ENCODE measurements at regions not wholly inside any gene's neighbourhood (a gene's known extent, or its start where the extent isn't known, plus 50 kb on each side); places are given as distances from the start of the nearest gene placed in this dataset.
A peak's percentile ranks its signal among the peaks of the same experiment; 100 is the strongest.

- DNase-seq (ENCODE audit: low read depth in 3 of 3, low spot score in 2 of 3), result no peak
Measured at GRCh38 chr11:19565639-19566038, 147.0 kb upstream of the NAV2 start.

DNA sequence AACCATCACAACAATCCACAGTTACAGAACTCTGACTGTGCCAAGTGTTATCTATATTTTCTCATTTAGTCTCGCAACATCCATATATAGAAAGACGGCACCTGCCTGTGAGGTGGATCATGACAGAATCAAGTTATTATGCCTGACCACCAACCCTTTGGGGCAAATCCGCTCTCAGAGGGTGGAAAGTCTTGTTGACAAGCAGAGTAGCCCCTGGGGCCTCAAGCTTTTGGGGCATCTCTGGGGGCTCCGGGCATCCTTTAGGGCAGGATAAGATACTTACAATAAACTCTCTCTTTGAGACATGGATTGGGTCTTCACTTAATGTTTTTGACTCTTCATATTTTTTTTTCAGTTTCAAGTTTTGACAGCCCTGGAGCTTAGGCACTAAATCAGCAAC, 150.5 kb upstream of the NAV2 start:
- no peak for DNase-seq (ENCODE audit: low read depth in 3 of 3, low spot score in 2 of 3)

DNA sequence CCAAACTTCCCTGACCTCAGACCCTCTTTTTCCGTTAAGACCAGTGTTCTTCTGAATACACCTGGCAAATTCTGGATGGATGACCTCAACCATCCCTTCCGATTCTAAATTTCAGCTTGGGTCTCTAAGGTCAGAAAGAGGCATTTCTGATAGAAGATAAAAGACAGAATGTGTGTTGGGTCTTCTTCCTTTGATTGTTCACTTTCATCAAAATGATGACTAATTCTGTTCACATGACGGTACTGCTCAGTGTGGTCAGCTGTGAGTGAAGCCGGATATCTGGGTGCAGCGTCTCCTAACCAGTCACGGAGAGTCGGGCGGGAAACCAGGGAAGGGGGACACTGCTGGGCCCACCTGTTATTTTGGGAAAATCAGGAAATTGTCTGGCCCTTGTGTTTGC, 151.6 kb upstream of the NAV2 start:
- no peak for DNase-seq (ENCODE audit: low read depth in 3 of 3, low spot score in 2 of 3)

DNA sequence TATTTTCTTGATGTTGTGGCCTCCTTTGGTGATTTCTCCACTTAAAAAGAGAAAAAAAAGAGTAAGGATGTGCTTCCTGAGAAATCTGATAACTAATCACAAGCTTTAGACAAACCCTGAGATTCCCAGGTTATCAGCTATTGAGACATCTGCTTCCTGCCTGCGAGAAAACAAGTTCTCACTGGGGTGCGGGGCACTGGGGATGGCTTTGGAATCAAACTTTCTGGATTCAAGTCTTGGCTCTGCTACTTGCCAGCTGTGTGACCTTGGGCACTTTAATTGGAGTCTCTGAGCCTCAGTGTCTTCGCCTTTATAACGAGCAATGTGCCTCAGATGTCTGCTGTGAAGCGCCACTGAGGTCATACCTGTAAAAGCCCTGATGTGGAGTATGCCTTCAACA, 152.5 kb upstream of the NAV2 start:
- no peak for DNase-seq (ENCODE audit: low read depth in 3 of 3, low spot score in 2 of 3)

DNA sequence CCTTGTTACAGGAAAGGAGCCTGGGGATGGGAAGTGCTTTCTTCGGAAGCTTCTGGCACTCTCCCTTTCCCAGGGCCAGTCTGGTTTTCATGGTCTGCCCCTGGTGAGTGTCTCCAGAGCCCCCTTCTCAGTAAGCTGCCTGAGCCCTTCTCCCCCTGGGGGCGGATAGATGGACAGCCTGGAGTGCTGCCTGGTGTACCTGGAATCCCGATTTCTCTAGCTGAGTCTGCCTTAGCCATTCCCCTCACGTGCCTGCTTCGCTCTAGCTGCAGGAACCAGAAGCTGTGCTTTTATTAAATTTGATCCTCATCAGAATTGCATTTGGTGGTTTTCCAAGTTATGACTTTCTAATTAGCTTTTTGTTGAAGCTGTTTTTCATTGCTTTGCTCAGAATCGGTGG, 152.9 kb upstream of the NAV2 start:
- DNase-seq (ENCODE audit: low read depth in 3 of 3, low spot score in 2 of 3), result no peak

- no peak for DNase-seq (ENCODE audit: low read depth in 3 of 3, low spot score in 2 of 3)
Measured at GRCh38 chr11:19558189-19558986, 154.2 kb upstream of the NAV2 start.

- DNase-seq (ENCODE audit: low read depth in 3 of 3, low spot score in 2 of 3), result peak in 1 of 3 donors; percentile 43
Measured at GRCh38 chr11:19557720-19558140, 154.9 kb upstream of the NAV2 start.

- no peak for DNase-seq (ENCODE audit: low read depth in 3 of 3, low spot score in 2 of 3)
Measured at GRCh38 chr11:19557185-19557584, 155.5 kb upstream of the NAV2 start.

- DNase-seq (ENCODE audit: low read depth in 3 of 3, low spot score in 2 of 3), result no peak
Measured at GRCh38 chr11:19555266-19555665, 157.4 kb upstream of the NAV2 start.

DNA sequence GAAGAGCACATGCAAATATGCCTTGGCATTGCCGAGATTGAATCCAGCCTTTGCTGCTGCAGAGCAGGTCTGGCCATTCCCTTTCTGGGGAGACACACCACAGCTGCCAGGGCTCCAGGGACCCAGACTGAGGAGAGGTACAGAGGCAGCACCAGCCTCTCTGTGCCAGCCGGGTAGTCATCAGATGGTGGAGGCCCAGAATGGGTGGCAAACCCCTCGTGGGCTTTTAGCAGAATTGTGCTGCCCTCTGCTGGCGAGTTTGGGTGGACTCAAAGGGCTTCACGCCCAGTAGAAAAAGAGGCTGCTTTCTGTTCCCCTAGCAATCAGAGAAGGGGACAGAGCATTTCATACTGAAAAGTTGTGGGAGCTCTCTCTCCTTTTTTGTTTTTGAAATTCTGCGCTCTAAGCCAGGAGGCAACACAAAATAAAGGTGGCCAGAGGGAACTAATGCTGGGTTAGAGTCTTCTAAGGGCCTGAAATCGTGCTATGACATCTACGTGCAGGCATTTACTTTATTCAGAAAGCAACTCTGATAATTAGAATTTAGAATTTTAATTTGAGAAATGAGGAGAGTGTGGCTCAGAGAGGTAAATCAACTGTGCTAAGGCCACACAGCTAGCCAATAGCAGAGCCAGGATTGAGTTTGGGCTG, 158.8 kb upstream of the NAV2 start:
- peak in 1 of 3 donors; percentile 72 for DNase-seq (ENCODE audit: low read depth in 3 of 3, low spot score in 2 of 3)

GRCh38 chr11:19552656-19553260, 159.9 kb upstream of the NAV2 start:
- DNase-seq (ENCODE audit: low read depth in 3 of 3, low spot score in 2 of 3), result no peak

GRCh38 chr11:19552161-19552560, 160.5 kb upstream of the NAV2 start:
- DNase-seq (ENCODE audit: low read depth in 3 of 3, low spot score in 2 of 3), result no peak

GRCh38 chr11:19551457-19551856, 161.2 kb upstream of the NAV2 start:
- no peak for DNase-seq (ENCODE audit: low read depth in 3 of 3, low spot score in 2 of 3)

DNA sequence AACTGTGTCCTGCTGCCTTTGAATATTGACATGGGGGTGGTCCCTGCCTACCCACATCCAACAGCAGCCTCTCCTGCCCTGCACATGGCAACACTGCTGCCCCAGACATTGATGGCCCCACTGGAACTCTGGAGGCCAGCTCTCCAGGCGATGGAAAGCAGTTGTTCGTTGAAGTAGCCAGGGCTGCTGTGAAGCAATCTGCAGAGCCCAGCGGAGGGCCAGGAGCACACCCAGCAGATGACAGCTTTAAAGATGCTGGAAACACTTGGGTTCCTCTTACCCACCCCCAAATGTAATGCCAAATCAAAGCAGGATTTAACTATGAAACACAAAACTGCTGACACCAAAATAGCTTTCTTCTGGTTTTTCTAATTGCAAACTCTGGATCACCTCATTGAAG, 165.6 kb upstream of the NAV2 start:
- DNase-seq (ENCODE audit: low read depth in 3 of 3, low spot score in 2 of 3), result no peak

DNA sequence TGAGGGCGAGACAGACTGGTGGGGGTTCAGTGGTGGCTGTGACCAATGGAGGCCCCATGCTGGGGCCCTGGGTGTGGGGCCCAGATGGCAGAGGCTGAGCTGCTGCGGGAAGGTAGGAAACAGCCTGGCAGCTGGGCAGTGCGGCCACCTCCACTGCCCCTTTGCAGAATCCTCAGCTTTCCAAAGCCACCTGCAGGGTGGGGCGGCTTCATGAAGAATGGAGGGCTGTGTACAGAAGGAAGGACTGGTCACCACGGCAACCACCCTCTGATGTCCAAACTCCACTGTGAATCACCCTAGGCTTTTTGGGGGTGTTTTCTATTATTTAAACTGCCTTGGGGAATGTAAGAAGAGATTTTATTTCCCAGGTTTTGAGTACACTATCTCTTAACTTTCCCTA, 166.3 kb upstream of the NAV2 start:
- DNase-seq (ENCODE audit: low read depth in 3 of 3, low spot score in 2 of 3), result no peak

DNA sequence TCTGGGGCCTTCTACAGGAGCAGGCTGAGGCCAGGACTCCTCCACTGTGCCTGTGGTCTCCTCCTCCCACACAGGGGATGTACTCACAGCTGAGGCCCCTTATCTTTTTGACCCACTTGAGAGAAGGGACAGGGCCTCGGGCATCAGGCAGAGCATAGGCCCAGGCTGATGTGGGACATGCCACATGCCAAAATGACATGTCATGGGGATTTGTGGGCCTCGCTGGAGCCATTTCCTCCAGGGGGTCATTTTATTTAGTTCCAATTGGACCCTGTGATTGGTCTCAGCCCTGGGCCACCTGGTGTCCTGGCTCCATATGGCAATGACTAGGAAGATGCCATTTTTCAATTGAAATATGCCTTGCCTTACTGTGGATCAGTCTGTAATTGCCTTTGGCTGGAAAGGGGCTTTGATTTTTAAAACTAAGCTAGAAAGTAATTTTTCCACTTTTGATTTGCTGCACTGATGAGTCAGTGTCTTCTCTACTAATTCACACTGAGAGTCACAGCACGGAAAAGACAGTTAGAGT, 171.1 kb upstream of the NAV2 start:
- DNase-seq (ENCODE audit: low read depth in 3 of 3, low spot score in 2 of 3), result no peak

GRCh38 chr11:19539861-19540260, 172.8 kb upstream of the NAV2 start:
- DNase-seq (ENCODE audit: low read depth in 3 of 3, low spot score in 2 of 3), result no peak

DNA sequence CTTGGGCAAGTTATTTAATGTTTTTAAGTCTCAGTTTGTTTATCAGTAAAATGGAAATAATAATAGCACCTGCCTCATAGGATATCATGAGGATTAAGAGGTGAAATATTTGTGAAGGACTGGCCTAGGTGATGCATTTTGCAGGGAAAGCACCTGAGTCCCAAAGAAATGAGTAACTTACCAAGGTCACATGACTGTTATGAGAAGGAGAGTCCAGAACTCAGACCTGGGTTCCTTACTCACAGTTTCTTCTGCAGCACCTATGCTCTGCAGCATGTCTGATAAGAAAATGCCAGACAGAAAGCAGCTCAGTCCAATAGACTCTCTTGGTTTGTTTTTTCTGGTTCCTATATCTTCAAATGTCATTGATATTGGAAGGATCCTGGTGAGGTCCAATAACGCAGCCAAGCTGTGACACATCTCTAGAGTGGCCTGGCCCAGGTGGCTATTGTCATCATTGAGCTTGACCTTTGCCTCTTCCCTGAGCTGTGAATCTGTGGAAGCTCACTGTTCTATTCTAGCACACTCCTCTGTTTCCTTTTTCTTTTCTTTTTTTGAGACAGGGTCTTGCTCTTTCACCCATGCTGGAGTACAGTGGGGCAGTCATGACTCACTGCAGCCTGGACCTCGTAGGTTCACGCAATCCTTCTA, 174.7 kb upstream of the NAV2 start:
- DNase-seq (ENCODE audit: low read depth in 3 of 3, low spot score in 2 of 3), result no peak

DNA sequence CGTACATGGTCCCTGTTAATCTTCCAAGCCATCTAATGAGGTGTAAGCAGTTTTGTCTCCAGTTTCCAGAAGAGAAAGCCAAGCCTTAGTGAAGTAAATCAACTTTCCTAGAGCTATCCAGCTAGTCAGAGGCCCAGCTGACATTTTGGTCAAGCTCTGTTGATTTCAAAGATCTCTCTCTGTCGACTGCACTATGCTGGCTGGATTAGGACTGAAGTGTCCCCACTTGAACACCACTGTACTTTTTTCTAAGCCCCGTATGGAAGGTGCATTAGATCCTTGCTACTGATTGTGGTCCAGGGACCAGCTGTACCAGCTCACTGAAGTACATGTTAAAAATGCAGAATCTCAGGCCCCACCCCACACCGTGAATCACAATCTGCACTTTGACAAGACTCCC, 176.5 kb upstream of the NAV2 start:
- DNase-seq (ENCODE audit: low read depth in 3 of 3, low spot score in 2 of 3), result no peak

DNA sequence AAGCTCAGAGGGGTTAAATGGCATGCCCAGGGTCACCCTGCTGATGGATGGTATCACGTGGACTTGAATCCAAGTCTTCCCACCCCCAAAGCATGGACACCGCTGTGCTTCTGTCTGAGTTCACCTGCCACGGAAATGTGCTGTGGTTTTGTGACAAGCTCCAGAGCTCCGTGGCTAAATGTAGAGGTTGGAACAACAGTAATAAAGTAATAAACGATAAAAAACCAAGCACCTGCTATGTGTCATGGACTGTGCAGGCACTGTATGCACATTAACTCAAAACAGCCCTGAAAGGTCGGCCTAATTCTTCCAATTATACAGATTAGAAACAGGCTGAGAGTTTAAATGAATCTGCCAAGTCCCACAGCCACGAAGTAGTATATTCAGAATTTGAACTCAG, 182.1 kb upstream of the NAV2 start:
- DNase-seq (ENCODE audit: low read depth in 3 of 3, low spot score in 2 of 3), result no peak

- no peak for DNase-seq (ENCODE audit: low read depth in 3 of 3, low spot score in 2 of 3)
Measured at GRCh38 chr11:19526119-19526518, 186.5 kb upstream of the NAV2 start.
